GM18526 (cell line): ENCODE measurements at regions not wholly inside any gene's neighbourhood (a gene's known extent, or its start where the extent isn't known, plus 50 kb on each side); places are given as distances from the start of the nearest gene placed in this dataset.

Source experiments
- POLR2A ChIP-seq: IDR thresholded peaks from 3 replicates; pipeline ENCODE4 v1.6.1; 2011; ENCODE audit not compliant: insufficient read length; ENCODE audit errors: extremely low read depth

DNA sequence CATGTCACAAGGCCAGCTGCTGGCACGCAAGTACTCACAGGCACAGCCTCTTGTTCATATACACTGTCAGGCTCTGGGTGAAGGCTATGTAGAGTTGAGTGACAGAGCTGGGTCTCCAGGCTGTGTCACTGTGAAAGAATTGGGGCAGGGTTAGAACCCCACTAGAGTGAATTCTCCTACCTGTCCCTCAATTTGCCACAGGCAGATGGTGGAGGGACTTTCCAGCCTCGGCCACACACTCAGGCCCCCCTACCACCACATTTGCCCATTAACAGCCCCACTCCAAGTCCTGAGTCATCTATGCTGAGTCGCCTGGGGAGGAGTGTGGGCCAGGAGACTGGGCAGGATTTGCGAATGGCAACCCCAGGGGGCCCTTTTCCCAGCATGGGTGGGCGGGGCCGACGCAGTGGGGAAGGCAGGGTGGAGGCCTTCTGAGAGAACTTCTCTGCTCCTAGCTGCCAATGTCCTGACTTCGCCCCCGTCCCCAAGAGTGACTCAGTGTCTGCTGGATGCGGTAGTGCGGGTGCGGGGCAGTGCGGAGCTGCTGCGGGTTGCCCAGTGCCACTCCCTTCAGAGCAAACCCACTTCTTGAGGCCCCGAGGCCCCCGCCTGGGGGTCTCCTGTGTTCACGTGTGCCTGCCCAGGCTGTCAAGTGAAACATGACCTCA is 50.3 kb upstream of the PSD2 start:
- TF ChIP-seq POLR2A, result no peak

- peak; percentile 19 for TF ChIP-seq POLR2A
Observed at GRCh38 chr5:139745800-139746690, 49.6 kb upstream of the PSD2 start.
